ENCODE measurements at regions not wholly inside any gene's neighbourhood (a gene's known extent, or its start where the extent isn't known, plus 50 kb on each side); places are given as distances from the start of the nearest gene placed in this dataset.

- H3K36me3 ChIP-seq: no peaks in the 10 kb centered on the region
- no peaks in the 10 kb centered on the region for H3K4me1 ChIP-seq
- peaks cover 0 to 4% of the 10 kb centered on the region in 2 donors for H3K9me3 ChIP-seq
- H3K27me3 ChIP-seq: no peaks in the 10 kb centered on the region
- H3K4me3 ChIP-seq: no peak overlapping the region
- no peak for TF ChIP-seq CTCF (IDR thresholded peaks at IDR 0.05)
- intact Hi-C loops (cut with DNase I): no loop called here
- H3K27ac ChIP-seq: no peak overlapping the region
- DNase-seq (ENCODE audit: low spot score in 2 of 2): no peak
These were observed 257.0 kb upstream of the CPHXL start for GRCh38 chr16:75983296-75983695.

DNA sequence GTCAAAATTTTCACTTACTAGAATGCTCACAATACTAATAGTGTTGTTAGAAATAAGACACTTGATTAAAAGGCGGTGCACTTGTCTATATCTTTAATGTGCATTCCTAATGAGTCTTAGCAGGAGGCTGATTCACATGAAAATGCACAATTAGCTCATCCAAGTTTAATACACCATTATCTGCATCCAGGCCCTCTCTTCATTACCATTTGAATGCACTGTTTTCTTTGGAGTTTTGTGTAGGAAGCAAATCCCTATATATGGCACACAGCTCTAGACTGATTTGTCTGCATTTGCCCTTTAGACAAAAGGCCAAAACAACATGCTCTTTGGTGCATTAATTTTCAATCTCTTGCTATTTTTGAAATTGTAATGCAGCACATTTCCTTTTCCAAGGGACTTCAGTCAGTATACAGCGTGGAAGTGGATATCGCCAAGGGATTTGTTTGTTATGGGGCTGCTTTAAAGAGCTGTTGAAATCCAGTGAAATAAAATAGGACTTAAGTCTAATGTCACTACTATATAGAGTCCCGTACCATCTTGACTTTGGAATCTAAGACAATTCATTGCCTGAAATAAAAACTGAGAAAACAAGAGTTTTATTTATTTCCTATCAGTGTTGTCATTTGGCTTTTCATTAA lies 257.6 kb upstream of the CPHXL start:
- TF ChIP-seq CTCF (IDR thresholded peaks at IDR 0.05): no peak

GRCh38 chr16:75987323-75987722 lies 261.0 kb upstream of the CPHXL start:
- no peak for DNase-seq (ENCODE audit: low spot score in 2 of 2)
- intact Hi-C loops (cut with DNase I): no loop called here
- H3K36me3 ChIP-seq: no peaks in the 10 kb centered on the region
- H3K4me3 ChIP-seq: no peak overlapping the region
- no peaks in the 10 kb centered on the region for H3K4me1 ChIP-seq
- peaks cover 0 to 4% of the 10 kb centered on the region in 2 donors for H3K9me3 ChIP-seq
- H3K27me3 ChIP-seq: no peaks in the 10 kb centered on the region
- H3K27ac ChIP-seq: no peak overlapping the region
- TF ChIP-seq CTCF (IDR thresholded peaks at IDR 0.05): no peak

More for the DNA sequence above, 257.6 kb upstream of the CPHXL start:
- Histone ChIP-seq H3K27me3 (no peaks in the 10 kb centered on the region), H3K27ac (no peak overlapping the region), H3K9me3 (peaks cover 0 to 4% of the 10 kb centered on the region in 2 donors), H3K4me1 (no peaks in the 10 kb centered on the region), H3K4me3 (no peak overlapping the region), H3K36me3 (no peaks in the 10 kb centered on the region)
- intact Hi-C loops (cut with DNase I): no loop called here
- no peak for DNase-seq (ENCODE audit: low spot score in 2 of 2)

DNA sequence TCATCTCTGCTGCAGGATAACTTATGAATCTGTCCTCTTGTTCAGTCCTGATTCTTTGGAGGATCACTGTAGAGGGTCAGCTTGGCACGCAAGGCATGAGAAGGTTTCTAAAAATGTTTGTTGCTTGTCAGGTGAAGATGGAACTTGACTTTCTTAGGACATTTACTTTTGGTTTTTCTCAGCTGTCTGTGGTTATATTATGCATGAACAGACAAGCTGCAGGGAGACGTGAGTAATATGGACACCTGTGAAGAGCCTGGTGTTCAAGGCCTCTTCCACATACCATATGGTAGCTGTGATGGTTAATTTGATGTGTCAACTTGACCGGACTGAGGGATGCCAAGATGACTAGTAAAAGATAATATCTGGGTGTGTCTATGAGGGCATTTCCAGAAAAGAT lies 270.2 kb upstream of the CPHXL start:
- intact Hi-C loops (cut with DNase I): no loop called here
- Histone ChIP-seq H3K36me3 (no peaks in the 10 kb centered on the region), H3K4me3 (no peak overlapping the region), H3K27me3 (no peaks in the 10 kb centered on the region), H3K9me3 (no peaks in the 10 kb centered on the region), H3K4me1 (no peaks in the 10 kb centered on the region), H3K27ac (no peak overlapping the region)
- no peak for DNase-seq (ENCODE audit: low spot score in 2 of 2)
- no peak for TF ChIP-seq CTCF (IDR thresholded peaks at IDR 0.05)

GRCh38 chr16:75997606-75998005 lies 271.3 kb upstream of the CPHXL start:
- Histone ChIP-seq H3K27ac (no peak overlapping the region), H3K9me3 (no peaks in the 10 kb centered on the region), H3K36me3 (no peaks in the 10 kb centered on the region), H3K27me3 (no peaks in the 10 kb centered on the region), H3K4me3 (no peak overlapping the region), H3K4me1 (no peaks in the 10 kb centered on the region)
- TF ChIP-seq CTCF (IDR thresholded peaks at IDR 0.05): no peak
- intact Hi-C loops (cut with DNase I): no loop called here
- no peak for DNase-seq (ENCODE audit: low spot score in 2 of 2)

GRCh38 chr16:76007645-76008044 lies 269.6 kb upstream of the CNTNAP4 start:
- intact Hi-C loops (cut with DNase I): no loop called here
- no peak for DNase-seq (ENCODE audit: low spot score in 2 of 2)
- Histone ChIP-seq H3K4me1 (no peaks in the 10 kb centered on the region), H3K36me3 (no peaks in the 10 kb centered on the region), H3K9me3 (no peaks in the 10 kb centered on the region), H3K27ac (no peak overlapping the region), H3K27me3 (no peaks in the 10 kb centered on the region), H3K4me3 (no peak overlapping the region)
- no peak for TF ChIP-seq CTCF (IDR thresholded peaks at IDR 0.05)

Measured in ascending aorta (tissue), 2 donors.